ENCODE measurements at regions not wholly inside any gene's neighbourhood (a gene's known extent, or its start where the extent isn't known, plus 50 kb on each side); places are given as distances from the start of the nearest gene placed in this dataset.

DNA sequence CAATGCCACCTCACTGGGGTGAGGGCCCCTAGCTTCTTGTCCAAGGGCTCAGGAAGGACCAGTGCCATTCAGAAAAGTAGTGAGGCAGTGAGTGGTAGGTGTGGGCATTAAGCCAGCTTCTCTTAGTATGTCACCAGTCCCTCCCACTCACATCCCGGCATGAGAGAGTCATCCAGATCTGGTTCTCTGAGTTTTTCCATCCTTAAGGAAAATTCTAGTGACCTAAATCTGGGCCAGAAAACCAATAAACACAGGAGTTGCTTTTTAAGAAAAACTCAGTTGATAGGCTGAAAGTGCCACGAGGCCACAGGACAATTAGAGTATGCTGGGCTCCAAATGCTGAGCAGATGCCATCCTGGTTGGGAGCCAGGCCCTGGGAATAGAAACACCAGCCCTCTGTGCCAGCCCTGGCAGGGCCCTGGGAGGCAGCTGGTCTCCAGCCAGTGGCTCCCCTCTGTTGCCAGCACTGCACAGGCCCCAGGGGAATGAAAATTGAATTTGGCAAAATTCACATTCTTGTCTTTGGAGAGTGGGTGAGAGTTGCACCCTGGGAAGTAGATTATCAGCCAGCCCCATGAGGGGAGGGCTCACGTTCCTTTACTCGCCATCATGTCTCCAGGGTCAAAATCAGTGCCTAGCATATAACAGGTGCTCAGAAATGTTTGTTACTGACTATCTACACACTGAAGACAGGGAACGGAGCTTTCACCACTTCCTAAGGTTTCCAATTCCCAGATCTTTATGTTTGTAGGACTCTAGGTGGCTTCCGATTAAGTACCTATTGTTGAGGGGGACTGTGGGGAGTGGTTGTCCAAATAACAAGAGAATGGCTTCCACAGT is 52.8 kb downstream of the FAM43A start:
- no peak for DNase-seq

- DNase-seq, result no peak
Observed at GRCh38 chr3:194739498-194740284, 54.0 kb downstream of the FAM43A start.

DNA sequence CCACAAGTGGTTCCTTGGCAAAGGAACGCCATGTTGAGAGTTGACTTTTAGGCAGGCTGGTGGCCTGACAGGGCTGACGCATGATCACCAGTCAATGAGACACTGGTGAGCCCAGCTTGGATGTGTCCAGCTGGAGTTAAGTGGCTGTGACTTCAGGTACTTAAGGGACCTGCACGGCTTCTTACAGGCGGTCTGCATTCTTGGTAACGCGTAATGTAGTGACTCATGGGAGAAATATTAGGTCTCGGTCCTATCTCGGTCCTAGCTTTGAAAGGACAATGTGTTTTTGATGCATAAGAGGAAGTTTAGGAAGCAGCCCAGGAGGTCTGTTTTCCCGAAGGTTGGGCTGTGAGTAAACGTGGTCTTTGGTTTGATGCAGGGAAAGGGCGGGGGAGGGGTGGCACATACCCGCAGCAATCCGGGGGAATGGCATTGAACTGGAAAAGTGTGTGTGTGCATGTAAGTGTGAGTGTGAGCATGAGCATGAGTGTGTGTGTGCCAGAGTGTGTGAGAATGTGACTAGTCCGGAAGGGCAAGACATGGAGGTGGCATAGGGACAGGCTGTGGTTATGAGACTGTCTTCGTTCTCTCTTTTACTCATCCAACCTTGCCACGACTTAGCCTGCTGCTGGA is 55.3 kb downstream of the FAM43A start:
- DNase-seq, result no peak

- DNase-seq, result no peak
Observed at GRCh38 chr3:194741916-194742315, 56.2 kb downstream of the FAM43A start.

GRCh38 chr3:194744826-194745225 is 59.1 kb downstream of the FAM43A start:
- DNase-seq, result no peak

DNA sequence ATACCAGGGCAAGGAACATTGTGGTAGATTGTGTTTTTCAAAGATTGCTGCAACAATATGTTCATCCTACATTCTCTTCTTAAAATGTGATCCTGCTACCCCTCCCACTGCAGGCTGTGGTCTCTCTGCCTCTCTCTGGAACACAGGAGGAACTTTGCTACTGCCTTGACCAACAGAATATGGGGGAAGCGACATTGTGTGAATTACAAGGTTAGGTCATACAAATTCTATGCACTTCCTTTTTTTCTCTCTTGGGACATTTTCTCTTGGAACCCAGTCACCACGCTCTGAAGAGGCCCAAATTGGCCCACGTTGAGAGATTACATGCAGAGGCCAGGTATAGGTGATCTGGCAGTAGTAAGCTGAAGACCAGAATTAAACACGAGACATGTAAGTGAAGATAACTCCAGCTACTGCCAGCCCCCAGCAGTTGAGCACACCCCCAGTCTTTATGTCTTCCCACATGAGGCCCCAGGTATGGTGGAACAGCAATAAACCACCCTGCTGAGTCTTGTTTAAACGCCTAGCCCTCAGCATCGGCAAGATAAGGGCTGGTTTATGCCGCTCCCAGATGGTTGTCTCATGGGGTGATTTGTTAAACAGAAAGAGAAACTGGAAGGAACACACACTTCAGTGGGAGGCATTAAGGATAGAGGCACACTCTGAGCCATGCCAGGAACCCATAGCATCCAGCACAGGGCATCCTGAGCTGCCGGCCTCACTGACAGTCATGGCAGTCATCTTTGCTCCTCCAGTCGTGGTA is 59.9 kb downstream of the FAM43A start:
- DNase-seq, result no peak

DNA sequence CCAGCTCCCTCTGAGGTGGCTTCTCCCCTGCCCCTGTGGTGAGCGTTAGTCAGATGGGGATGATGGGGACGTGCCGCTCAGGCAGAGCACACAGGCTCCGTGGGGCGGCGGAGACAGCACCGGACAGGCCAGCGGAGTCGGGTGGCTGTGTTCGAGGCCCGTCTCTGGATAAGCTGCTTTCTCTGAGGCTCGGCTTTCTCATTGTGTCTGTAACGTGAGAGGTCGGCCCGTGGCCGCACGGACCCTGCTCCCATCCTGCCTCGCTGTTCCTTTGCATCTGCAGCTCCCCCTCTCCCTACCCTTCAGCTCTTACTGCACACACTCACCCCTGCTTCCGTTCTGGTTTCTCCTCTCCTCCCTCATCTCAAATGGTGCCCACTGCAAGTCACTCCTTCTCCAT is 62.5 kb downstream of the FAM43A start:
- DNase-seq, result no peak

DNA sequence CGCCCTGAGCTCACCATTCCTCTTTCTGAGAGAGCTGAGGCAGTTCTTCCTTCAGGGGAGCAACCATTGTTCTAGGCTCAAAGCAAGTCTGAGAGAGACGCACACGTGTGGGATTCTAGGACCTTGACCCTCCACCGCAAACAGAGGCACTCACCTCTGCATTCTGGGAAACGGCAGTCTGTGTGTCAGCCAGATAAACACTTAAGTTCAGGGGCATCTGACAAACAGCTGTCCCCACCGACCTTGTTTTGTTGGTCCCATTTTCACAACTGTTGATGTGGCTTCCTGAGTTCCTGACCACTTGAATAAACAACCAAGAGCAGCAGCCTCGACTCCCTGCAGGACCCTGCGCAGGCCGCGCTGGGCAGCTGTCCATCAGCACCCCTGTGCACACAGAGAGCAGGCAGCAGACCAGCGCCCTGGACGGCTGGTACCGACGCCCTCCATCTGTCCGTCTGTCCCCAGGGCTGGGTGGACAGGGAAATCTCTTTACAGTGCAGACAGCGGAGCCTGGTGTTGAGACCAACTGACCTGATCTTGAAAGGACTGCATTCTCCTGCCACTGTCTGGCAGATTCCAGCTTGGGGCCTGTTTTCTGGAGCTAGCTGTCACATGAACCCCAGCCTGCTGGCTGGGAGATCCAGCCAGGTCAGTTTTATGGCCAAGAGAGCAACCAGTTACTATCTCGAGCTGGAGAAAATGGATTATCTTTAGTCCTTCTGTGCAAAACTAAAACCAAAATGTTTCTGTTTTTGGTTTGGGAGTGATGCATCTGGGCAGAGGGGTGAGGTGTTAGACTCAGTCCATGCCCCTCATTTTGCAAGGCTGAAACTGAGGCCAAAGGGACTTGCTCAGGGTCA is 64.2 kb downstream of the FAM43A start:
- no peak for DNase-seq

- no peak for DNase-seq
Observed at GRCh38 chr3:194750491-194750828, 64.8 kb downstream of the FAM43A start.

GRCh38 chr3:194755671-194756459 is 70.2 kb downstream of the FAM43A start:
- DNase-seq, result no peak

DNA sequence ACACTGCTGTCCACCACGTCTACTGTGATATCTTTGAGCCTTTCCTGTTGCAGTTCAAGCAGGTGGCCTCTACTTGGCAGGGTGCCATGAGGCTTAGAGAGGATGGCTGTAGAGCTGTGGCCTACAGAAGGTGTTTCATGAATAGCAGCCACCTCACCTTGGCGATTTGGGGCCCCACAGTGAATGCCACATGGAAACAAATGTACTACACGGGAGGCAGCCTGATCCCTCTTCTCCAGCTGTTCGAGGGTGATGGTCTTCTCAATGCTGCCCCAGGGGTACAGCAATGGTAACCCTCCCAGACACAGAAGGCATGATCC is 70.7 kb downstream of the FAM43A start:
- no peak for DNase-seq

- DNase-seq, result no peak
Observed at GRCh38 chr3:194756791-194757325, 71.2 kb downstream of the FAM43A start.

DNA sequence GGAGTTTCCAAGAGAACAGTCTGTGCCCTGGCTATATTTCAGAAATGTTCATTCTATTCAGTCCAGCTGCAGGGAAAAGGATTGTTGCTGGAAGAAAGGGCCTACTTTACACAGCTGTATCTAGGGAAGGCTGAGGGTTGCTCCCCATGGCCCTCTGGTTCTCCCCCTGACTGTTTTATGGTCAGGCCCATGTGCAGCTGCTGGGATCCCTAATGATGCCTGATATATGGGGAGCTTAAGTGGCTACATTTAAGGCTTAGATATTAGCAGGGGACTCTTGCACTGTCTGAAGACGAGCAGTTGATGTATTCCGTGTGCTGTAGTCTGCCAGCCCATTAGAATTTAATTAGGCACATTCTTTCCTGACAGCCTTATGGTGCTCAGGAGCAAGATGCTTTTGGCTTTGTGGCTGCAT is 72.0 kb downstream of the FAM43A start:
- no peak for DNase-seq

DNA sequence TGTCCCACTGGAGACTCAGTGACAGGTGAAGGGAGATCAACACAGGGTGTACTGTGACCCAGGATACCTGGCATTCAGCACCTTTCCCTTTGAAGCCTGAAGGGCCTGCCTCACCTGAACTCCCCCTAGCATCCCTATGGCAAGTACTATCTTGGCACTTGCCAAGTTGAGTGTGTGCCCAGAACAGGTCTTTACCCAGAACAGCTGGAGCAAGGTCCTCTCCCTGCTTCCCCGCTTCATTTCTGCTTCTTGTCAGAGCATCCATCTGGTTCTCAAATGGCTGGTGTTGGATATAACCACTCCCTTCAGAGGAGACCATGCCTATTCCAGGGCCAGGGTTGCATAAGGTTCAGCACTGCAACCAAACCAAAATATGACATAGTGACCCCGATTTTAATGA is 73.0 kb downstream of the FAM43A start:
- DNase-seq, result no peak

DNA sequence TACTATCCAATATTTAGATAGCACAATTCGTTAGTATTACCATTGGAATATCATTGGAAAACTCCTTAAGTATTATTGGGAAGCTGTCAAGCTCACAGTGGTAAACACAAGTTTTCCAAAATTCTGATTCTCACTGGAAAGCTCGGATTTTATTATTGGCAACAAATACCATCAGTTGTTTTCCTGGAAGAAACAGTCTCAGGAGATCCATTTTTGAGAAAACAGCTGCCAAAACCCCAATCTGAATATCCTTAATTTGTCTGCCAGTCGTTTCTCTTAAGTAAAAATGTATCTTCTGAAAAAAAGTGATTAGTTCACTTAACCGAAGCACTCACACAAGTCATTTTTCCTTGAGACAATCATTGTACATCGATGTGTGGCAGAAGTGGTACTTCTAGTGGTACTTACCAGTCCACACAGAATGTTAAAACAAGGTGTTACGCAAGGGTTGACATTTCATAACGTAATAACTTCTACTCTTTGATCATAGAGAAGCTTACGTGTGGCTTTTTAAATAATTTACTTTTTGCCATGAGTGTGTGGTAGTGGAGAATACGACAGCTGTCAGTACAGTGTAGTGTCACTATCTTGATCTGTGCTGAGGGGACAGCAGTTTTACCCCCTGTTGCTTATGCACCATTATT is 74.9 kb downstream of the FAM43A start:
- no peak for DNase-seq

DNA sequence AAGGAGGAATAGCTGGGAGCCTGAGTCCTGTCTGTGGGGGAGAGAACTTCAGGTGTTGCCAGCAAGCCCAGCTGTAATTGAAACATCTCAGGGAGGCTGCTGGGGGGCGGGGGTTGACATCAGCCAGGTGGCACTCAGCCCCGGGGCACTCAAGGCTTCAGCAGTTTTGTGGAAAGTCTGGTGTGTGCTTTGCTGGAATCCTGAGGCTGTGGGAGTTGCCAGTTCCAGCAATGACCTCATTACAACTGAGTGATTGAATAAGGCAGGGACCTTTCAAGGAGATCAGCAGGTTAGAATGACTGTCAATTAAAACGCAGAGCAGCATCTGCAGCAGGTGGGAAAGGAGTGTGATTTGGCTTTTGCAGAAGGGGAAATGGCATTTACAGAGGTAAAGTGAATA is 75.7 kb downstream of the FAM43A start:
- DNase-seq, result no peak

- no peak for DNase-seq
Observed at GRCh38 chr3:194766845-194767244, 81.2 kb downstream of the FAM43A start.

DNA sequence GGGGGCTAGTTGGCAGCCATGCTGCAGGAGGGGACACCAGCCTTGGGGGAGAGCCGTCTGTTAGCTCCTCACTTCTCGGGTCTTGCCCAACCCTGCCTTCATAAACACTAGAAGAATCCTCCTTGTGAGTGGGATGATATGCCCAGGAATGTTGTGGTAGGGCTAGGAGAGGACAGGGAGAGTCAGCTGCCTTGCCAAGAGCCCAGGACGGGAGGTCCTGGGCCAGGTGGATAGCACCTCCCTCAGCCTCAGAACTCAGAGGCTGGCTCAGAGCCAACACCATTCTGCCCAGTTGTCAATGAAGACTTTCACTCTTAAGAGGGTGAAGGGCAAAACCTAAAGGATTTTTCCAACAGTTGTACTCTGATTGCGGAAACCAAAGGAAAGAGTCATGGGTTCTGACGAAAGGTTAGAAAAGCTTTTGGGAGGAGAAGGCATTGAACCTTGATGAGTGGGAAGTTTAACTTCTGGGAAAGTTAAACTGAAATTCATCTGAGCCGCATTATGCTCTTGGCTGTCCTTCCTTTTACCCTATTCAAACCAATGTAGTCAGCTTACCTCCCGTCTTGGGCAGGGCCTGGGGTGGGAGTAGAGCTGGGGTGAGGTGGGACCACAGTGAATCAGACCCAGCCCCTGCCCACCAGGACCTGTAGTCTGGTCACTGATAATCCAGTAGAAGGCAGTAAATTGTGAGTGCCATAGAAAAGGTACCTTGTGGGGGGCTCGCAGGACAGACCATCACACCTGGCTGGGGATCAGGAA is 81.9 kb downstream of the FAM43A start:
- DNase-seq, result no peak

GRCh38 chr3:194768586-194768985 is 82.9 kb downstream of the FAM43A start:
- DNase-seq, result no peak

Data from activated gamma-delta T cell (primary cell).